ENCODE measurements at regions not wholly inside any gene's neighbourhood (a gene's known extent, or its start where the extent isn't known, plus 50 kb on each side); places are given as distances from the start of the nearest gene placed in this dataset.

DNA sequence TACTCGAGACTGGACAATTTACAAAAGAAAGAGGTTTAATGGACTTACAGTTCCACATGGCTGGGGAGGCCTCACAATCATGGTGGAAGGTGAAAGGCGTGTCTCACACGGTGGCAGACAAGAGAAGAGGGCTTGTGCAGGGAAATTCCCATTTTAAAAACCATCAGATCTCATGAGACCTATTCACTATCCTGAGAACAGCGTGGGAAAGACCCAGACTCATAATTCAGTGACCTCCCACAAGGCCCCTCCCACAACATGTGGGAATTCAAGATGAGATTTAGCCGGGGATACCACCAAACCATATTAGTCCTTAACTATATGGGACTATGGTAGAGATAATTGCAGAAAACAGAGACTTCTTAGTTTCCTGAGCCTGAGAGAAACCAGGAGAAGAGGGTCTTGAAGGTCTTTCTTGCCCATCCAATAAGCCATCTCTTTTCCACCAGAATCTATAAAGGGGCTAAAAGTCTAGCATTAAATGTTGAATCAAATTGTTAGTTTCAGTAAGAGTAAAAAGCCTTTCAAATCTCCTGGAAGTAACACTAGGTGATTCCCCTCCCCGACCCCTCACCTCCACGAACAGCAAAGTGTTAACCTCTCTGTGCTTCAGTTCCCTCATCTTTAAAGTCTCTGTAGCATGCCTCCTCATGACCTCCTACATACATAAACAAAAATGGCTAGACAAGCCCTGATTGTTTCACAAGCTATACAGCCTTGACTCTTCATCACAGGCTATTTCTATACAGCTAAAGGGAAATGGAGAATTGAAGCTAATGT is 259.1 kb downstream of the TMEM167A start:
- Mint-ChIP-seq H3K27me3 (peaks cover 12% of the 10 kb centered on the region), H3K36me3 (ENCODE audit: insufficient read depth) (no peaks in the 10 kb centered on the region), H3K4me1 (no peaks in the 10 kb centered on the region), H3K27ac (ENCODE audit: low read depth) (no peak overlapping the region), H3K9me3 (peaks cover 6% of the 10 kb centered on the region), H3K4me3 (no peak overlapping the region)
- no peak for ATAC-seq (replicated peaks; ENCODE audit: extremely low read depth, poor library complexity, severe bottlenecking)
- DNase-seq (ENCODE audit: low spot score in 2 of 2) = no peak

- H3K9me3 Mint-ChIP-seq = no peaks in the 10 kb centered on the region
- no peak overlapping the region for H3K4me3 Mint-ChIP-seq
- ATAC-seq (replicated peaks; ENCODE audit: extremely low read depth, poor library complexity, severe bottlenecking) (no peak), DNase-seq (ENCODE audit: low spot score in 2 of 2) (no peak)
- no peaks in the 10 kb centered on the region for H3K36me3 Mint-ChIP-seq (ENCODE audit: insufficient read depth)
- no peak overlapping the region for H3K27ac Mint-ChIP-seq (ENCODE audit: low read depth)
- H3K4me1 Mint-ChIP-seq = no peaks in the 10 kb centered on the region
- peaks cover 12% of the 10 kb centered on the region for H3K27me3 Mint-ChIP-seq
Observed at GRCh38 chr5:82816926-82817325, 260.3 kb downstream of the TMEM167A start.

- peaks cover 12% of the 10 kb centered on the region for H3K27me3 Mint-ChIP-seq
Observed at GRCh38 chr5:82815871-82816270, 261.3 kb downstream of the TMEM167A start.

DNA sequence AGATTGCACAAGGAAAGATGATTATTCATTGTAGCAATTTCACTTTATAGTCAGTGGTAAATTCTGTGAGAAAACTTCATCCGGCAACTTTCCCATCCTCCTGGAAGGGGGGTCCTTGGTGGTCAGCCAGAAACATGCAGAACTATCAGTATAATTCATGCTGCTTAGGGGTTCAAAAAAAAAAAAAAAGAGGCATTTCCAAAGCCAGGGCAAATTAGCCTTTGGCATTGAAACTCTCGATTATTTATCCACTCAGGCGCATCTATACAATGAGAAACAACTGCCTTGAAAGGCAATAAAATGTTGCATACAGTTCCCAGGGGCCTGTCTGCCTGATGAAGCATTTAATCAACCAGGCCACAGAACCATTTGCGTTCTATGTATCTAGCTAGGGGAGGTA is 263.3 kb downstream of the TMEM167A start:
- ATAC-seq (replicated peaks; ENCODE audit: extremely low read depth, poor library complexity, severe bottlenecking) (no peak), DNase-seq (ENCODE audit: low spot score in 2 of 2) (no peak)
- Mint-ChIP-seq H3K4me3 (no peak overlapping the region), H3K36me3 (ENCODE audit: insufficient read depth) (no peaks in the 10 kb centered on the region), H3K4me1 (no peaks in the 10 kb centered on the region), H3K27me3 (no peaks in the 10 kb centered on the region), H3K27ac (ENCODE audit: low read depth) (no peak overlapping the region), H3K9me3 (no peaks in the 10 kb centered on the region)

More at GRCh38 chr5:82815871-82816270, 261.3 kb downstream of the TMEM167A start:
- ATAC-seq (replicated peaks; ENCODE audit: extremely low read depth, poor library complexity, severe bottlenecking) (no peak), DNase-seq (ENCODE audit: low spot score in 2 of 2) (no peak)
- Mint-ChIP-seq H3K4me3 (no peak overlapping the region), H3K36me3 (ENCODE audit: insufficient read depth) (no peaks in the 10 kb centered on the region), H3K27ac (ENCODE audit: low read depth) (no peak overlapping the region), H3K9me3 (no peaks in the 10 kb centered on the region), H3K4me1 (no peaks in the 10 kb centered on the region)

GRCh38 chr5:82812575-82812974 is 264.6 kb downstream of the TMEM167A start:
- no peaks in the 10 kb centered on the region for H3K9me3 Mint-ChIP-seq
- no peak overlapping the region for H3K27ac Mint-ChIP-seq (ENCODE audit: low read depth)
- H3K36me3 Mint-ChIP-seq (ENCODE audit: insufficient read depth) = no peaks in the 10 kb centered on the region
- ATAC-seq (replicated peaks; ENCODE audit: extremely low read depth, poor library complexity, severe bottlenecking) (no peak), DNase-seq (ENCODE audit: low spot score in 2 of 2) (no peak)
- no peak overlapping the region for H3K4me3 Mint-ChIP-seq
- H3K4me1 Mint-ChIP-seq = no peaks in the 10 kb centered on the region
- H3K27me3 Mint-ChIP-seq = no peaks in the 10 kb centered on the region

- no peaks in the 10 kb centered on the region for H3K9me3 Mint-ChIP-seq
- DNase-seq (ENCODE audit: low spot score in 2 of 2) (no peak), ATAC-seq (replicated peaks; ENCODE audit: extremely low read depth, poor library complexity, severe bottlenecking) (no peak)
- no peaks in the 10 kb centered on the region for H3K36me3 Mint-ChIP-seq (ENCODE audit: insufficient read depth)
- H3K27ac Mint-ChIP-seq (ENCODE audit: low read depth) = no peak overlapping the region
- no peaks in the 10 kb centered on the region for H3K4me1 Mint-ChIP-seq
- no peaks in the 10 kb centered on the region for H3K27me3 Mint-ChIP-seq
- H3K4me3 Mint-ChIP-seq = no peak overlapping the region
Observed at GRCh38 chr5:82811490-82811889, 265.7 kb downstream of the TMEM167A start.

DNA sequence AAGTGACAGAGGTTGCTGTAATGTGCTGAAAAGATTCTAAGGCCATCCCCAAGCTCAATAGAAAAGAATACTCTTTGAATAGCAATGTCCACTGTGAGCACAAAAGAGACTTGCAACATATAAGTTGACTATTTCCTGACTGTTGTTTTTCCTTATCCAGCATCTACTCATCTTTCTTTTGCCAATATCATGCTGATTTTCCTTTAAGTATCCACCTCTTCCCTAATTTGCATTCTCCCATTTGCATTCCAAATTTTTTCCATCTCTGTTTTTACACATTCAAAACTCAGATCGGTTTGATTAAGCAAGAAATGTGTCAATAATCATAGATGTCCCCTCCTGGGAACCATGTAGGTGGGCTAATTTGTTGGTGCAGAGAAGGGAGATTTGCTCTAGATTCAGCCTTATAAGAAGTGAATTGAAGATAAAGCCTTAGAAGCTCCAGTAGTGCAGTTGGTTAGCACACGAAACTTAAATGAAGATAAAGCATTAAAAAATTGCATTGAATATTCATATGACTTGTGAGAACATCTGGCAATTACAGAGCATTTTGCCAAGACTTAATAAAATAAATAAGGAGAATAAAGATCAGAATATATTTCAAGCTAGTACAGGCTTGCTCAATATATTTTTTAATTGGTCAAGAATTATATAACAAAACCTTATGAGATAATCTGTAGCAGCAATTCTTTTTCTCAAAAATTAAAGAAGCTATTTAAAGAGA is 267.6 kb downstream of the TMEM167A start:
- H3K9me3 Mint-ChIP-seq = no peaks in the 10 kb centered on the region
- no peak overlapping the region for H3K4me3 Mint-ChIP-seq
- DNase-seq (ENCODE audit: low spot score in 2 of 2) (no peak), ATAC-seq (replicated peaks; ENCODE audit: extremely low read depth, poor library complexity, severe bottlenecking) (no peak)
- H3K27ac Mint-ChIP-seq (ENCODE audit: low read depth) = no peak overlapping the region
- no peaks in the 10 kb centered on the region for H3K36me3 Mint-ChIP-seq (ENCODE audit: insufficient read depth)
- H3K27me3 Mint-ChIP-seq = no peaks in the 10 kb centered on the region
- no peaks in the 10 kb centered on the region for H3K4me1 Mint-ChIP-seq

DNA sequence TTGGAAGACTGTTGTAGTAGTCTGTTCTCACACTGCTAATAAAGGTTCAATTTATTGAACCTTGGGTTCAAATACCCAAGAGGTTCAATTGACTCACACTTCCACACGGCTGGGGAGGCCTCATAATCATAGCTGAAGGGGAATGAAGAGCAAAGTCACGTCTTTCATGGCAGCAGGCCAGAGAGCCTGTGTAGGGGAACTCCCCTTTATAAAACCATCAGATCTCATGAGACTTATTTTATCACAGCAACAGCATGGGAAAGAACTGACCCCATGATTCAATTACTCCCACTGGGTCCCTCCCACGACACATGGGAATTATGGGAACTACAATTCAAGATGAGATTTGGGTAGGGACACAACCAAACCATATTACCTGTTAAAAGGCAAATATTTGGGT is 268.2 kb downstream of the TMEM167A start:
- Mint-ChIP-seq H3K27me3 (no peaks in the 10 kb centered on the region), H3K27ac (ENCODE audit: low read depth) (no peak overlapping the region), H3K9me3 (no peaks in the 10 kb centered on the region), H3K4me3 (no peak overlapping the region), H3K36me3 (ENCODE audit: insufficient read depth) (no peaks in the 10 kb centered on the region), H3K4me1 (no peaks in the 10 kb centered on the region)
- DNase-seq (ENCODE audit: low spot score in 2 of 2) (no peak), ATAC-seq (replicated peaks; ENCODE audit: extremely low read depth, poor library complexity, severe bottlenecking) (no peak)

DNA sequence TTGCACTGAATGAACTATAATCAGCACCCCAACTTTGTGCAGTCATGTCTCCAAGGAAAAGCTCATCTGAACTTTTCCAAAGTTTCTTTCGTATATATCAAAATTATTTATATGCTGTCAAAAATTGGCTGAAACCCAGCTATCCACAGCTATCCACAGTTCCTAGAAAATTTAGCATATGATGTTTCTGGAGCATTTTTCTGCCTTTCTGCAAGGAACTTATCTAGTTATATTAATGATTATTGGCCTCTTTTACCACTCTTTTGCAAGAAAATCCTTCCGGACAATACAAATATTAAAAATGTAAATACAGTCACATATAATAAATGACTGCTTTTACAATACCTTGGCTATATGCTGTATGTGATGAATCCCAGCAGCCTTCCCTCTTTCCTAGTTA is 270.2 kb downstream of the TMEM167A start:
- H3K27me3 Mint-ChIP-seq = no peaks in the 10 kb centered on the region
- H3K4me1 Mint-ChIP-seq = no peaks in the 10 kb centered on the region
- no peaks in the 10 kb centered on the region for H3K9me3 Mint-ChIP-seq
- ATAC-seq (replicated peaks; ENCODE audit: extremely low read depth, poor library complexity, severe bottlenecking) (no peak), DNase-seq (ENCODE audit: low spot score in 2 of 2) (no peak)
- H3K4me3 Mint-ChIP-seq = no peak overlapping the region
- H3K27ac Mint-ChIP-seq (ENCODE audit: low read depth) = no peak overlapping the region
- no peaks in the 10 kb centered on the region for H3K36me3 Mint-ChIP-seq (ENCODE audit: insufficient read depth)

GRCh38 chr5:82806513-82806912 is 270.7 kb downstream of the TMEM167A start:
- DNase-seq (ENCODE audit: low spot score in 2 of 2) = no peak
- Mint-ChIP-seq H3K27me3 (no peaks in the 10 kb centered on the region), H3K36me3 (ENCODE audit: insufficient read depth) (no peaks in the 10 kb centered on the region), H3K4me1 (no peaks in the 10 kb centered on the region), H3K27ac (ENCODE audit: low read depth) (no peak overlapping the region), H3K4me3 (no peak overlapping the region), H3K9me3 (no peaks in the 10 kb centered on the region)
- ATAC-seq (replicated peaks; ENCODE audit: extremely low read depth, poor library complexity, severe bottlenecking) = no peak

GRCh38 chr5:82804155-82804690 is 273.0 kb downstream of the TMEM167A start:
- Mint-ChIP-seq H3K36me3 (ENCODE audit: insufficient read depth) (no peaks in the 10 kb centered on the region), H3K4me3 (no peak overlapping the region), H3K27ac (ENCODE audit: low read depth) (no peak overlapping the region), H3K4me1 (no peaks in the 10 kb centered on the region), H3K27me3 (peaks cover 9% of the 10 kb centered on the region), H3K9me3 (no peaks in the 10 kb centered on the region)
- ATAC-seq (replicated peaks; ENCODE audit: extremely low read depth, poor library complexity, severe bottlenecking) (no peak), DNase-seq (ENCODE audit: low spot score in 2 of 2) (no peak)

DNA sequence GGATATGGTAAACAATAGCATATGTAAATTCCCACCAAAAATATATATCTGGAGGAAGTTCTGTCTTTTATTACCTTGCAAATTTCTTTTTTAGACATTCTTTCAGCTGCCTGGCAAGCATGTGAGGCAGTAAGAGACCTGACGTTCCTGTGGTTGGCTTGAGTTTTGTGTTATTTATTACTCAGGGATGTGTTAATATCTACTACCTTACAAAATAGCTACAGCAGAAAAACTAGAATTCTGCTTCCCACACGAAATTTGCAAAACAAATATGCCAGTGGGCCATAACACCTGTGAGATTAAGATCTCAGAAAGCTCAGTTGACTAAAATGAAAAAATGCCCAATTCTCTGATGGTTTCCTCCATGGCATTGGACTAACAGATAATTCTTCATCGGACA is 274.2 kb downstream of the TMEM167A start:
- no peaks in the 10 kb centered on the region for H3K36me3 Mint-ChIP-seq (ENCODE audit: insufficient read depth)
- no peaks in the 10 kb centered on the region for H3K4me1 Mint-ChIP-seq
- DNase-seq (ENCODE audit: low spot score in 2 of 2) (no peak), ATAC-seq (replicated peaks; ENCODE audit: extremely low read depth, poor library complexity, severe bottlenecking) (no peak)
- no peak overlapping the region for H3K27ac Mint-ChIP-seq (ENCODE audit: low read depth)
- peaks cover 9% of the 10 kb centered on the region for H3K27me3 Mint-ChIP-seq
- H3K9me3 Mint-ChIP-seq = no peaks in the 10 kb centered on the region
- H3K4me3 Mint-ChIP-seq = no peak overlapping the region

- Mint-ChIP-seq H3K4me3 (no peak overlapping the region), H3K27me3 (peaks cover 19% of the 10 kb centered on the region), H3K36me3 (ENCODE audit: insufficient read depth) (no peaks in the 10 kb centered on the region), H3K9me3 (no peaks in the 10 kb centered on the region), H3K27ac (ENCODE audit: low read depth) (no peak overlapping the region), H3K4me1 (no peaks in the 10 kb centered on the region)
- ATAC-seq (replicated peaks; ENCODE audit: extremely low read depth, poor library complexity, severe bottlenecking) (no peak), DNase-seq (ENCODE audit: low spot score in 2 of 2) (no peak)
Observed at GRCh38 chr5:82800826-82801225, 276.4 kb downstream of the TMEM167A start.

Measured in central memory CD8-positive, alpha-beta T cell (primary cell).